GM12878 (cell line): ENCODE measurements at regions not wholly inside any gene's neighbourhood (a gene's known extent, or its start where the extent isn't known, plus 50 kb on each side); places are given as distances from the start of the nearest gene placed in this dataset.

Experiments
- BCL3 ChIP-seq: IDR thresholded peaks from 2 replicates; pipeline ENCODE4 v1.6.1; 2011; ENCODE audit warnings: borderline replicate concordance, low read depth, mild to moderate bottlenecking, moderate library complexity, low read length; ENCODE audit not compliant: insufficient read depth, poor library complexity, severe bottlenecking
- BHLHE40 ChIP-seq, 2 experiments: fragments of 450-650 bp in 1 of 2; IDR thresholded peaks; 2 replicates each; pipeline ENCODE4 v1.6.1; 2011 to 2017; ENCODE audit warnings: low read depth in 2 of 2, borderline replicate concordance in 1 of 2, improper control_type of control experiment in 1 of 2, low read length in 1 of 2, mild to moderate bottlenecking in 1 of 2
- BRCA1 ChIP-seq: IDR thresholded peaks from 2 replicates; pipeline ENCODE4 v1.6.1; 2011; ENCODE audit warnings: low read depth, low read length, improper control_type of control experiment
- CHD1 ChIP-seq: IDR thresholded peaks from 2 replicates; pipeline ENCODE4 v1.6.1; 2012; ENCODE audit warnings: low read depth, low read length, improper control_type of control experiment
- CTCF ChIP-seq, 3 experiments: IDR thresholded peaks in 2 of 3; conservative IDR thresholded peaks in 1 of 3; 2 replicates each; pipeline ENCODE4 v1.5.1; 2011; ENCODE audit warnings: low read depth in 3 of 3, low read length in 3 of 3, mild to moderate bottlenecking in 3 of 3, control low read depth in 2 of 3, moderate library complexity in 2 of 3, inconsistent platforms in 1 of 3, mixed read lengths in 1 of 3; ENCODE audit not compliant: control insufficient read depth in 2 of 3, insufficient read depth in 1 of 3; ENCODE audit errors: extremely low read depth in 1 of 3
- ELK1 ChIP-seq: IDR thresholded peaks from 2 replicates; pipeline ENCODE4 v1.6.1; 2012; ENCODE audit warnings: low read depth, low read length, improper control_type of control experiment
- HDGF ChIP-seq: fragments of 450-650 bp; IDR thresholded peaks from 2 replicates; pipeline ENCODE4 v1.6.1; 2016; ENCODE audit warnings: antibody characterized with exemption
- JUND ChIP-seq: IDR thresholded peaks from 2 replicates; pipeline ENCODE4 v1.6.1; 2012; ENCODE audit warnings: low read depth, mild to moderate bottlenecking, low read length, improper control_type of control experiment, moderate library complexity
- MAX ChIP-seq: IDR thresholded peaks from 2 replicates; pipeline ENCODE4 v1.6.1; 2012; ENCODE audit warnings: low read depth, low read length, improper control_type of control experiment
- RAD21 ChIP-seq: IDR thresholded peaks from 2 replicates; pipeline ENCODE4 v1.6.1; 2011; ENCODE audit warnings: mild to moderate bottlenecking, low read depth, low read length, moderate library complexity; ENCODE audit not compliant: insufficient read depth
- RB1 ChIP-seq: fragments of 450-650 bp; formaldehyde crosslinking; IDR thresholded peaks from 2 replicates; pipeline ENCODE4 v1.6.1; 2017; ENCODE audit warnings: mild to moderate bottlenecking, borderline replicate concordance
- REST ChIP-seq: IDR thresholded peaks from 2 replicates; pipeline ENCODE4 v1.6.1; 2012; ENCODE audit warnings: mild to moderate bottlenecking, low read depth, low read length
- SP1 ChIP-seq: IDR thresholded peaks from one replicate; pipeline ENCODE4 v1.6.1; 2011; ENCODE audit warnings: low read depth, low read length
- WRNIP1 ChIP-seq: IDR thresholded peaks from 2 replicates; pipeline ENCODE4 v1.6.1; 2011; ENCODE audit warnings: low read depth, low read length, improper control_type of control experiment, borderline replicate concordance

- TF ChIP-seq BRCA1 (no peak), ELK1 (no peak), REST (no peak), HDGF (no peak), JUND (no peak), BHLHE40 (IDR thresholded peaks at IDR 0.05; ENCODE audit: borderline replicate concordance in 1 of 2, low read depth in 2 of 2, low read length in 1 of 2) (no peak), CTCF (IDR thresholded peaks at IDR 0.05 in 2 of 3, conservative IDR thresholded peaks at IDR 0.05 in 1 of 3; ENCODE audit: control insufficient read depth in 2 of 3, extremely low read depth in 1 of 3, insufficient read depth in 1 of 3, low read depth in 3 of 3, low read length in 3 of 3) (no peak), SP1 (no peak), MAX (no peak), RB1 (no peak), WRNIP1 (no peak), RAD21 (no peak), BCL3 (no peak), CHD1 (no peak)
These were observed 157.3 kb upstream of the MMADHC start for GRCh38 chr2:149744865-149745264.
